Right hindlimb (tissue), 1 donor: ENCODE measurements at regions not wholly inside any gene's neighbourhood (a gene's known extent, or its start where the extent isn't known, plus 50 kb on each side); places are given as distances from the start of the nearest gene placed in this dataset.

Experiments
- DNase-seq: peaks from one replicate; pipeline ENCODE4 v3.0.0-alpha.2; 2018

DNA sequence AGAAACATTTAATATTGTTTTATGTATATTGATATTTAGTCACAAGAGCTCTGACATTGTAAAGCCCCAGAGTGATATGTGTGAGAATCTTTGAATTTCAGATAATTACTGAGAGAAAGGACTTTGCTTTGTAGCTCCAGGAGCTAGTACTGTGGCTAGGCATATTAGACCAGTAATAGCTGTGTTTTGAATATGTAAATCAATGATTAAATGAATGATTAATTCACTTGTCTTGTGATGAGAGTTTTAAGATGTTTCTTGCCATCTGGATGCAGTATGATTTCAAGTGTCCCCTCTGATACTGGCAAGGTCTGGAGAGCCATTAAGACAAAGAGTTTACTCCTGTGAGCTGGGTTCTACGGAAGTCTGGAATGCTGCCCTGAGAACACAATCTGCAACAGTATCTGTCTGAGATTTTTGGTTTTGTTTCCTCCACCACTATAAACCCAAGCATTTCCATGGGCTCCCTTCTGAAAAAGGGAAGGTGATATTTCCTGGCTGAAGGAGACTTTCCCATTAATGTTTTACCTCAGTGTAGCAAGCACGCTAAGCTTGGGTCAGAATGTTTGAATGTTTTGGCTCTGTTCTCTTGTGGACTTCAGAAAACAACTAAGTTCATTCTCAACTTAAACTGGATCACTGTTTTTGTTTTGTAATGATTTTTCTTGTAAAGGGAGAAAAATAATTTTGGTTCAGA lies 61.3 kb upstream of the BICC1 start:
- DNase-seq, result no peak

DNA sequence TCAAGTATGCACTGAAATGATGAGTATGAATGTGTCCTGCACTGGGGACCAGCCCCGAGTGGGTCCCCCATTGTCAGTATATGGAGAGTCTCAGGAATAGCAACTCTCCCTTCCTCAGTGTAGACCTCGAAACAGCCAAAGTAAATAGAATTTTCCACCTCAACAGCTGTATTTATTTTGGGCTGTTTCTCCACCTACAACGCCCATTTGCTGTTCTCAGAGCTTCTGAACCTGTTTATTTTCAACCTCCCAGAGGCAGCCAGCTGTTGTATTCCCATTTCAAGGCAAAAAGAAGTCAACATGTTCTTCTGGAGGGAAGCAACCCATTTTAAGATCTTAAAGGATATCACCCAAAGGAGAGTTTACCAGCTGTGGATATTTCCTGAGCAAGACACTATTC lies 59.6 kb upstream of the BICC1 start:
- no peak for DNase-seq

DNA sequence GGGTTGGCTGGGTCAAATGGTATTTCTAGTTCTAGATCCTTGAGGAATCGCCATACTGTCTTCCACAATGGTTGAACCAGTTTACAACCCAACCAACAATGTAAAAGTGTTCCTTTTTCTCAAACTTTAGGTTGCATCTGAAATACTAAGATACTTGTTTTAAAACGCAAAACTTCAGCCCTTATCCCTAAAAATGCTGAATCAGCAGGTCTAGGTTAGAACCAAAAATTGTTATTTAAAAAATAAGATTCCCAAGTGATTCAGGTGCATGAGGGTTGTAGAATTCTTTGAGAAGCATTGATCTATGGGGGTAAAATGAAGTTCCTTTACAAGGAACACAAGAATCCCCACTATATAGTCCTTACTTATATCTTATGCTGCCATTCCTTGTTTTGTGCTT lies 56.5 kb upstream of the BICC1 start:
- no peak for DNase-seq

DNA sequence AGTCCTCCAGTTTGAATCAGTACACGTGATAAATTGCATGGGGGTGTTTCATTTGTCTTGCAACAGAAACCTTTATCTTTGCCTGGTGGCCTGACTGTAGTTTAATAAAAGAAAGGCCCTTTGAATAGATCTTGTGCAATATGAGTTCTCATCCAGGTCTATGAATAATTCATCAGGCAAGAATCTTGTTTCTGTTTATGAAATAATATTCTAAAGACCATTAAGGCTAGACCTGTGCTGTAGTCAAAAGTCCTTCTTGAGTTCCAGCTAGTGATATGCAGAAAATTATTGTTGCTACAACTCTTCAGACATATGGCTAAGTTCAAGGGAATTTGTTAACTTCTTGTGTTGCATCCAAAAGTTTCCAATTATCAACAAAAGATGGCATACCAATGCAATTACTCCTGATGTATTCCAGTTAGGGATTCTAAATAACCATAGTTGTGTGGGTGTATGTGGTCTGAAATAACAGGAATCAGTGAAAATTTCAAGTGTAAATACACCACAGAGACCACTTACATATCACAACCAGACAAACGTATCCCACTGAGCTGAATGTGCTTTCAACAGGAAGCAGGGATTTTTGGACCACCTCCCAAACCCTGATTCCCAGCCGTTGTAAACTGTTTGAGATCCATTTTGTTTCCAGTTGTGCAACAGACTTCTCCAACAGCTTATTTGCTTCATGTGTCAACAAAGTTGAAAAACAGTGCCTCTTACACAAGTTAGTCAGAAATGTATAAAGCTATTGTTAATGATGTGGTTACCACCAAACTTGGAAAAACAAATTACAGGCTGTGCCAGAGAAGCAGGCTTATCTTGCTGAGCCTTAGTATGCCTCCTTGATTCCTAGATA lies 54.7 kb upstream of the BICC1 start:
- peak; percentile 75 for DNase-seq

DNA sequence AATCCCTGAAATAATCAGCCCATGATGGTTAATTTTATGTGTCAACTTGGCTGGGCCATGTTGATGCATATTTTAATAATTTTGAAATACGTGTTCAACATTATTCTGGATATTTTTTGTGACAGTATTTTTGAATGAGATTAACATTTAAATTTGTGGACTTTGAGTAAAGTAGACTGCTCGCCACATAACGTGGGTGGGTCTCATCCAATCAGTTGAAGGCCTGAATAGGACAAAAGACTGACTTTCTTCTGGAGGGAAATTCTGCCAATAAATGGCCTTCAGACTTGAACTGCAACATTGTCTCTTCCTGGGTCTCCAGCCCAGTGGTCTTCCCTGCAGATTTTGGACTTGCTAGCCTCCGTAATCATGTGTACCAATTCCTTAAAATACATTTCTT lies 53.6 kb upstream of the BICC1 start:
- no peak for DNase-seq

DNA sequence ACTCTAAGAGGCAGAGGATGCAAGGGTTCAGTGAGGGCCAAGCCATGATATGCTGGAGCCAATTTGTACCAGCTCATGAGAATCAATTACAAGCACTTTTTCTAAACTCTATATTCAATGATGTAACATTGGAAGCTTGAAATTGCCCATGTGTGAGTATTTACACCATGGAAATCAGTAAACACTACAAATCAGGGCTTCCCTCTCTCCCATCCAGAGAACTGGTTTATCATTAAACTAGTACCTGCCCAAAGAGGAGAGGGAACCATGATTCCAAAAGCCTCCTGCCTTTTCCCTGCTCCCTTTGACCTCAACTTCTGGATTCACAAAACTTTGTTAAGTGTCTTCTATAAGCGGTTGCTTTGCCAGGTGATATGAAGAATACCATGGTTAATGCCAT lies 52.5 kb upstream of the BICC1 start:
- DNase-seq, result no peak

DNA sequence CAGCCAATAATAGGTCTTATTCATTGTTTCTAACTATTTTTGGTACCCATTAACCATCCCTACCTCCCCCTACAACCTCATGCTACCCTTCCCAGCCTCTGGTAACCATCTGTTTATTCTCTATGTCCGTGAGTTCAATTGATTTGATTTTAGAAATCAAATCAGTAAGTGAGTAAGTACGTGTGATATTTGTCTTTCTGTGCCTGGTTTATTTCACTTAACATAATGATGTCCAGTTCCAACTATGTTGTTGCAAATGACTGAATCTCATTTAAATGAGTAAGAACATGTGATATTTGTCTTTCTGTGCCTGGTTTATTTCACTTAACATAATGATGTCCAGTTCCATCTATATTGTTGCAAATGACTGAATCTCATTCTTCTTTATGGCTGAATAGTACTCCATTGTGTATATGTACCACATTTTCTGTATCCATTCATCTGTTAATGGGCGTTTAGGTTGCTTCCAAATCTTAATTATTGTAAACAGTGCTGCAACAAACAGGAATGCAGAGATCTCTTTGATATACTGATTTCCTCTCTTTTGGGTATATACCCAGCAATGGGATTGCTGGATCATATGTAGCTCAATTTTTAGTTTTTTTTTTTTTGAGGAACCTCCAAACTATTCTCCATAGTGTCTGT lies 49.7 kb upstream of the BICC1 start:
- DNase-seq, result no peak
